NK-92 (cell line): ENCODE measurements at regions not wholly inside any gene's neighbourhood (a gene's known extent, or its start where the extent isn't known, plus 50 kb on each side); places are given as distances from the start of the nearest gene placed in this dataset.
"Not testable (repeated sequence)": the region's sequence is repeated elsewhere in the genome, so short reads cannot be mapped to it uniquely, and the experiment has no call there.

ENCODE experiments used
- DNase-seq: peaks from one replicate; lab custom pipeline; 2025; ENCODE audit not compliant: unreplicated experiment; lab: John Stamatoyannopoulos, UW

GRCh38 chr2:16065272-16066069 lies 125.1 kb downstream of the MYCN start:
- not testable (repeated sequence) for DNase-seq

DNA sequence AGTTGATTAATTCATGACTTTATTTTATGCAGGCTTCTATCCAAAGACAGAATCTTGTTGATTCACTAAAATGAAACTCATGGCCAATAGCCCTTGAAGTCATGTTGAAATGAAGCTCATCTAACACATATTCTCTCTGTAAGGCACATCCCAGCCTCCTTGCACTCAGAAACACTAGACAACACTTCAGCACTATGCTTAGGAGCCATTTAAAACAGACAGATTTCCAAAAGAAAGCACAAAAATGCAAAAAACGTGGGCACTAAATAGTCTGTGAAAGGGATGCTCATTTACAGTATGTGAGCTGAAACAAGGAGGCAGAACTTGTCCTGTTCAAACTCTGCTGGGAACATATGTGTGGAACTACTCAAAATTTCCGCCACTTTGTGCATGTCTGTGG lies 124.4 kb downstream of the MYCN start:
- no peak for DNase-seq

GRCh38 chr2:16063955-16064633 lies 123.7 kb downstream of the MYCN start:
- no peak for DNase-seq

GRCh38 chr2:16063251-16063850 lies 123.0 kb downstream of the MYCN start:
- no peak for DNase-seq

GRCh38 chr2:16062471-16063250 lies 122.3 kb downstream of the MYCN start:
- no peak for DNase-seq

DNA sequence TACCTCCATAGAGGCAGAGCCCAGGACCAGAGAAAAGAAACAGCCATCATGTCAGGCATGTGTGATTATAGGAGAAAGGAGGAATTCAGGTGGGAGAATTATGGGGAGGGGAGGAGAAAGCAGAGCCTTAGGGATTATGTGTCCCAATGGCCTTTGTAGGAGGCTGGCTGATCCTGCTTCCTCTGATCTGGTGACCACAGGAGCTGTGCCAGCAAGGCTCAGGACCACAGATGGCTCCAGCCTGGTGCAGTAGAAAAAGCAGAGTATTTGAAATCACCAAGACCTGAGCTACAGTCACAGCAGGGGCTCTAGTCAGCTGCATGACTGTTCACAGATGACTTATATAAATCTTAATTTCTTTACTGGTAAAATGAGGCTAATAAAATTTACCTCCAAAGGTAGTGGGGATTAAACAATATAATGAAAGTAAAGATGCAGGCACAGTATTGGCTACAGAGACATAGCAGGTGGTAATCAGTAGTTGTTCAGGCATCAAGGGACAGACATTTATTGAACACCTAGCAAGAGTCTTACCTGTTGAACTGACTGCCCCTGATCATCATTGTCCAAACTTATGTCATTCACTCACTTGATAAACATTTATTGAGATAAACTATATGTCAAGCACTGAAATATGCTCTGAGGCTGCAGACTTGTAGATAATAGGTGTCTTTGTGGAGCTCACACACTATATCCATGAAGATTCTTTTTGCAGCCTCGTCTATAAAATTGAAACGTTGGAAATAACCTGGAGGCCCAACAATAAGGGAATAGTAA lies 121.3 kb downstream of the MYCN start:
- DNase-seq: no peak

DNA sequence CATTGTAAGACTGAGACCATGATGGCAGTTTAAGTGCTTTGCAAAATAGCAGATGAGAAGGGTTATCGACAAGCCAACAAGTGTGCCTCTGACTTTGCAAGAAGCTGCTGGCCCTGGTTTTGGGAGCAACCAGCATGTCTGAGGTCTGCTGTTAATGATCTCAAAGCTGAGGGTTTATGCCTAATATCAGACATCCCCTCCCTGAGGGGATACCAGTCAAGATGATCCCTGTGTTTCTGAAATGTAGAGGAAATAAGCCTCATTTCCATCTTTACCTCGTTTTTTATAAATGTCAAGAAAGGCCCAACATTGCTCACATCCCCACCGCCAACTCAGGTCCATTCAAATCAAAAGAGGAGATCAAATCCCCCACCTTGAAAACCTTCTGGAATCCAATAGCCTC lies 120.6 kb downstream of the MYCN start:
- no peak for DNase-seq

DNA sequence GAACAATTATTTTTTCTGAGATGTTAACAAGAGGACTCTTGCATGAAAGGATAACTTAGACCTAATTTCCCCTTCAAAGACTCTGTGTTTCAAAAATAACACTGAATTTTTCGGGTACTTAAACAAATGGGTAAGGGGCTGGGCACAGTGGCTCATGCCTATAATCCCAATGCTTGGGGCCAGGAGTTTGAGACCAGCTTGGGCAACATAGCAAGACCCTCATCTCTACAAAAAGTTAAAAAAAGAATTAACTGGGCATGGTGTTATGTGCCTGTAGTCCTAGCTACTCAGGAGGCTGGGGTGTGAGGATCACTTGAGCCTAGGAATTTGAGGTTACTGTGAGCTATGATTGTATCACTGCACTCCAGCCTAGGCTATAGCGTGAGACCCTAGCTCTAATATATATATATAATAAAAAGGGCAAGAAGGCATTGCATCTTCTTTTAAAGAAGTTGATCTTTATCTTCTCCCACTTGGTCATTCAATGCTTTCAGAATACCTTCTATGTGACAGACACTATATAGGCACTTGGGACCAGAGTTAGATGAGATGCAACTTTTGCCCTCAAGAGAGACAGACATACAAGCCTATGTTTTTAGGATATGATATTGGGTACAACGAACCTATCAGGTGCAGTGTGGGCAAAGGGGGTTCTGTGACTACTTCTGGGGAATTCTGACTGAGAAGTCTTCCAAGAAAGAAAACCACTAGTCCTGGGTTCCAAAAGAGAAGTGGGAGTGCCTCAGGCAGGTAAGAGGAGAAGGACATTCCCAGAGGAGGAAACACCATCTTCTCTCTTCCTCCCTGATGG lies 120.0 kb downstream of the MYCN start:
- DNase-seq: no peak

DNA sequence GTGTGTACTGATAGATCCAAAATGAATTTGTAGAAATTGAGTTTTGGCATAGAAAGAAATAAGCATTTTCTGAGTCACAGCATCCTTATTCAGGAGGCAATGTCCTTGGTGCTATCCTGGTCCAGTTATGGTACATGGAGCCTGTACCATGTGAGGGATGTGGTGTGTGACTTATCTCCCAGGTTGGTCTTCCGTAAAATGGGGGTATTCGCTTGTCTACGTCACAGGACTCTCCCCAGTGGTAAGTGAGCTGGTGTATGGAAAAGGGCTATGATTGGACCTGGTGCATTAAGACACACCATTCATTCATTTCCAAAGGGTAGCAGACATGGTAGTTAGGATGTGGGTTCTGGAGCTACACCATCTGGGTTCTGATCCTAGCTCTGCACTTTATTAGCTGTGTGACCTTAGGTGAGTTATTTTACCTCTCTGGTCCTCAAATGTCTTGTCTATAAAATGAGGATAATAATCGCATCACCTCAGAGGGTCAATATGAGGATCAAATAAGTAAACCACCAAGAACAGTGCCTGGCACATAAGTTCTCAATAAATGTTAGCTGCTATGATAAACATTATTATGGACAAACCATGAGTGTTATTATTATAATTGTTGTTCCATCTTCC lies 119.2 kb downstream of the MYCN start:
- DNase-seq: no peak

GRCh38 chr2:16058747-16059358 lies 118.5 kb downstream of the MYCN start:
- no peak for DNase-seq

DNA sequence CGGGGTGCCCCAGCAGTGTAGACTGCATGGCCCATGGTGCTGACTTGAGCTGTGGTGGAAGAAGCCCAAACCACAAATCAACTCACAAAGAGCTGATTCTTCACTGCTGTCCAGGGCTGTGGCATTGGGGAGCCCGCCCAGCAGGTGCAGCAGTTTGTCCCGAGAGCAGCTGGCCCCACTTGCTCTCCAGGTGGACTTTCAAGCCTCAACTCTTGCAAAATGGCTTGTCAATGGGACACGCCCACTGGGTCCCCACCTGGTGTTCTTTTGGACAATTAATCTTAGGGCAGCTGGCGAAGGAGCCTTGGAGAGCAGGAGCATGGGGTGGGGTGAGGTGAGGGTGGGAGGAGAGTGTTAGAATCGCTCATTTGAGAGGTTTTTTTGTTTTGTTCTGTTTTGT lies 117.9 kb downstream of the MYCN start:
- DNase-seq: no peak

- no peak for DNase-seq
Measured at GRCh38 chr2:16057661-16058060, 117.3 kb downstream of the MYCN start.

DNA sequence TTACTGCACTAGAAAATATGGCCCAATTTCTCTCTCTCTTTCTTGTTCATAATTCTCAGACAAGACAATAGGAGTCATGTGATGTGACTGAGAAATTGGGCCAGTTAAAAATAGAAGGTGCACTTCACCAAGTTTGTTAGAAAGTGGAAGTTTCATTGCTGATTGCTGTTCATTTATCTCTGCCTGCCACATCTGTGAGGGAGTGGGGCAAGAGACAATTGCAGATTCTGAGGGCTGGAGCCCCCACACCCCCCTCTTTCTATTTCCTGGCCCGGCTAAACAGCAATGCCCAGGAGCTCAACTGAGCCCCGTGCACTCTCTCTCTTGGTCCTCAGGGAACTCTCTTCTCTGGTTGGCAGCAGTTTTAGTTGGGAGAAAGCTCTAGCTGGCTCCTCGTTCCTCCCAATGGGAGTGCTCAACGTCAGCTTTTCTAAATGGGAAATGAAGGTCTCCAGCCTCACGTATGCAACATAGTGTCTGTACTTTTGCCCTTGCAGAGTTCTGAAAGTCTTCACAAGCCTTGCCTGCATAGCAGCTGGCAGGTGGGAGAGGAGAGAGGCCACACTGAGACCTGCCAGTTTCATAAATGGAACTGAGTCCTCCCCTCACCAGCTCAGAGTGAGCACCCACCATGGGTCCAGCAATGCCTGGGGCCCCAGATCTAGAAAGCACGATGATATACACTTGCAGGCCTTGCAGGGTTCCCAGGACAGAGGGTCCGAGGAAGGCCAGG lies 115.7 kb downstream of the MYCN start:
- no peak for DNase-seq

- no peak for DNase-seq
Measured at GRCh38 chr2:16053437-16054257, 113.3 kb downstream of the MYCN start.

DNA sequence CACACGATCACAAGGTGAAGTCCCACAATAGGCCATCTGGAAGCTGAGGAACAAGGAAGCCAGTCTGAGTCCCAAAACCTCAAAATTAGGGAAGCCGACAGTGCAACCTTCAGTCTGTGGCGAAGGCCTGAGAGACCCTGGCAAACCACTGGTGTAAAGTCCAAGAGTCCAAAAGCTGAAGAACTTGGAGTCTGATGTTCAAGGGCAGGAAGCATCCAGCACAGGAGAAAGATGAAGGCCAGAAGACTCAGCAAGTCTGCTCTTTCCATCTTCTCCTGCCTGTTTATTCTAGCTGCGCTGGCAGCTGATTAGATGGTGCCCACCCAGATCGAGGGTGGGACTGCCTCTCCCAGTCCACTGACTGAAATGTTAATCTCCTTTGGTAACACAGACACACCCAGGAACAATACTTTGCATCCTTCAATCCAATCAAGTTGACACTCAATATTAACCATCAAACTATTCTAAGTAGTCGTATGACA lies 112.3 kb downstream of the MYCN start:
- not testable (repeated sequence) for DNase-seq

DNA sequence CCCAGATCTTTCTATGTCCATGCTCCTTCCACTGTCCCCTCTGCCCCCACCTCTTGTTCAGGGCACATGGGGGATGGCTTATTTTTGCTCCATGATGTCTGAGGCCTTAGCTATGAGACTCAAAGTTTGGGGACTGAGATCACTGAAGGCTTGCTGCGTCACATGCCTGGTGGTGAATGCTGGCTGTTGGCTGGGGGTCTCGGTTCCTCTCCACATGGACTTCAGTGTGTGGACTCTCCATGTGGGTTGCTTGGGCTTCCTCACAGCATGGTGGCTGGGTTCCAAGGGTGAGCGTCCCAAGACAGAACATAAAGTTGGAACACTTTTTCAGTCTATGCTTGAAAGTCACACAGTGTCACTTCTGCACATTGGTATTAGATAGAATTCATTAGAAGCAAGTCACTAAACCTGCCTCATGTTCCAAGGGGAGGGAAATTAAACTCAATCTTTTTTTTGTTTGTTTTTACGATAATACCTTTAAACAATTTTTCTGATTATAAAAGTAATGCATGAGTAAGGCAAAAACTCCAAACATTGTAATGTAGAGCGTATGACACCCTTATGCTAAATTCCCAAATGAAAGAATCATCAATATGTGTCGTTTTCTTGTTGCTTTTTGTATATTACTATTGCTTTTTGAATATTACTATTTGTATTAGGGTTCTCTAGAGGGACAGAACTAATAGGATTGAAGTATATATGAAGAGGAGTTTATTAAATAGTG lies 111.7 kb downstream of the MYCN start:
- no peak for DNase-seq
